Epithelial cell of proximal tubule (primary cell): ENCODE measurements at regions not wholly inside any gene's neighbourhood (a gene's known extent, or its start where the extent isn't known, plus 50 kb on each side); places are given as distances from the start of the nearest gene placed in this dataset.

Experiments
- DNase-seq: peaks from one replicate; pipeline ENCODE4 v3.0.0-alpha.2; 2011; ENCODE audit warnings: low read depth
- H3K4me3 ChIP-seq: 2 replicates; pipeline ENCODE4 v1.5.1; 2011; ENCODE audit warnings: low read depth, mild to moderate bottlenecking, low read length
- TF ChIP-seq, protein P1 (sequence below): conservative IDR thresholded peaks from 2 replicates; pipeline ENCODE4 v1.5.1; 2012; ENCODE audit warnings: low read depth, mild to moderate bottlenecking, low read length

DNA sequence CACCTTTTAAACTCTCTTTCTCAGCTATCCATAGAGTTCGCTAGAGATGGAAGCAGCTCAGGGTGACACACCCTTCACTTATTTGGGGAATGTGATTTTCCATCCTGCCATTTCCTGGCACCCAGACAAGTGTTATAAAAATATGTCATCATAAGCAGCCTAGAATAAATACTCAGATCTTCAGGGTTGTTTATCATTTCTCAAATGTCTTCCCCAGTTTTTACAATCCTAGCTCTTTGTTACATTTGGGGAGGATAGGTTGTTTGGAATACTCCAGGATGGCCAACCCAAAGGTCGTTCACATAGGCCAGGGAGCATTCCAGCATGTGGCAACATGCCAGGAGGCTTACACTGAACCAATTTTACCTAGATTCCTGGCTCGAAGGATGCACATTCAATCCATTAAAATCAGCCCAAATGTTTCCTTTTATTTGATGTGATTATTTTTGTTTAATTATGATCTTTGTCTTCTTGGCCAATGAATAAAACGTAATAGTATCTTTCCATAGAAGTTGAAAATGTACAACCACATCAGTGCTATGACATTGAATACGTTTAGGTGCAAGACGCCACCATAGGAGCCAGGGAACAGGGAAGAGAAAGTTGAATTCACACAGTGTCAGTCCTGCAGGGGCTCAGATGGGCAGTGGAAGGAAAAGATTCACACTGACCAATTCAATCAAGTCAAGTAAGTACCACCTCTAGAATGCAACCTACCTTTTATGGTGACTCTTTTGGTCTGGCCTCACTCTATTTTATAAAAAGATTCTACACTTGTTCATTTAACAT lies 537.7 kb upstream of the MDFIC2 start:
- no peak overlapping the region for H3K4me3 ChIP-seq
- TF ChIP-seq, protein P1, sequence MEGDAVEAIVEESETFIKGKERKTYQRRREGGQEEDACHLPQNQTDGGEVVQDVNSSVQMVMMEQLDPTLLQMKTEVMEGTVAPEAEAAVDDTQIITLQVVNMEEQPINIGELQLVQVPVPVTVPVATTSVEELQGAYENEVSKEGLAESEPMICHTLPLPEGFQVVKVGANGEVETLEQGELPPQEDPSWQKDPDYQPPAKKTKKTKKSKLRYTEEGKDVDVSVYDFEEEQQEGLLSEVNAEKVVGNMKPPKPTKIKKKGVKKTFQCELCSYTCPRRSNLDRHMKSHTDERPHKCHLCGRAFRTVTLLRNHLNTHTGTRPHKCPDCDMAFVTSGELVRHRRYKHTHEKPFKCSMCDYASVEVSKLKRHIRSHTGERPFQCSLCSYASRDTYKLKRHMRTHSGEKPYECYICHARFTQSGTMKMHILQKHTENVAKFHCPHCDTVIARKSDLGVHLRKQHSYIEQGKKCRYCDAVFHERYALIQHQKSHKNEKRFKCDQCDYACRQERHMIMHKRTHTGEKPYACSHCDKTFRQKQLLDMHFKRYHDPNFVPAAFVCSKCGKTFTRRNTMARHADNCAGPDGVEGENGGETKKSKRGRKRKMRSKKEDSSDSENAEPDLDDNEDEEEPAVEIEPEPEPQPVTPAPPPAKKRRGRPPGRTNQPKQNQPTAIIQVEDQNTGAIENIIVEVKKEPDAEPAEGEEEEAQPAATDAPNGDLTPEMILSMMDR, result no peak

GRCh38 chr3:70840106-70840870 lies 527.9 kb upstream of the MDFIC2 start:
- TF ChIP-seq, protein P1, result no peak
- DNase-seq, result no peak
- no peak overlapping the region for H3K4me3 ChIP-seq

More for the DNA sequence above, 537.7 kb upstream of the MDFIC2 start:
- DNase-seq, result peak; percentile 6

DNA sequence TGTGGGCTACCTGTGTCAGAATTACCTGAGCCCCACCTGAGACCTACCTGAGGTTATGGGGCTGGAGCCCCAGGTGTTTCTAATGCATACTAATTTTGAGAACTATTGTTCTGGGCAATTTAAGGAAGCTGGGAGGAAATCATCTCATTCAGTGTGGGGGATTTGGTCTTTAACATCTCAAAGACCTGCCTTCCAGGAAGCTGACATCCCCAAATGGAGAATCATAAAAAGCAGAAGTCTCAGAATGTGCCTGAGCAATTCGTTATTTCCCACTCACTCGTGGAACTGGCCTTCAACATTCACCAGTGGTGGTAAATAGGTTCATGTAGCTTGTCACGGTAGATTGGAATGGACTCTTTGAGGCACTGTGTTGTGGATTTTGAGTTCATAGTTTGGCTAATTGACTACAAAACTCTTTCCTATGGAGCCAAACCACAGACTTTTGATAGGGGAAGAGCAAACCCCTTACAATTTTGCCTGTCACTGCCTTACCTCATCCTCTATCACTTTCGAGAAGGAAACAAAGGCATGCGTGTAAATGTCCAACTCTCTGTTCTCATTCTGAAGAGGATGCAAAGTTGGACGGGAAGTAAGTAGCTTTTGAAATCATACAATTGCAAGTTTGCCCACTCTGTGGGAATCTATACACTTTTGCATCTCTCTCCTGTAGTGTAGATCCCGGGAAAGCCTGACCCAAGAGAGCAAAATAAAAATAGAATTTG lies 521.0 kb upstream of the MDFIC2 start:
- no peak for DNase-seq
- TF ChIP-seq, protein P1, result no peak
- no peak overlapping the region for H3K4me3 ChIP-seq

- no peak for DNase-seq
- TF ChIP-seq, protein P1, result no peak
- H3K4me3 ChIP-seq, result no peak overlapping the region
These were observed 520.4 kb upstream of the MDFIC2 start for GRCh38 chr3:70832834-70833205.

DNA sequence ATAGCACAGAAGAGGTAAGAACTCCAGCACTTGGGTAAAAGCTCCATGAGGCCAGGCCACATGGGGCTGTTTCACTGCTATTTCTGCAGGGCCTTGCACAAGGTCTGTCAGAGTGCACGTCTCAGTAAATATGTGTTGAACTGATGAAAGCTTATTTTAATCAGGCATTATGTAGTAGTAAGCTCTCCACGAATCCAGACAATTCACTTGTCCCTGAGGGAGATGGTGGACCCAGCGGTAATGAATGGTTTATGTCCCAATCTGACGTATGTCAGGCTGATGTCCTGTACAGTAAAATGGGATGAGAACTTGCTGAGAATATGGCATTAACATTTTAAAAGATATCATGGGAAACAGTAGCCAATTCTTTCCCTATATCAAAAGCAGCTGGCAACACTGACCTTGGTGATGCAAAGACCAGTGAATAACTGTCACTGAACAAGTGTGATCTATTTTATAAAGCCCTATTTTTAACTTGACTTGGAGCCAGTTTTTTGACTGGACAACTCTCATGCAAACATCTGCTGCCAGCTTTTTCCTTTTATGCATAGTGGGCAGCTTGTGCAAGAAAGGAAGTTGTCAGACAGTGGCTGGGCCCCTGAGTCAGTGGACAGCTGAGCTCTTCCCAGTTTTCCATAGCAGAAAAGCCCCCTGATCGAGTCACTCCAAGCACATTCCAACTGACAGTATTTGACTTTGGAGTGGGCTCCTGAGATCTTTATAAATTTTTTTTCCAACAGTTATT lies 519.8 kb upstream of the MDFIC2 start:
- no peak for DNase-seq
- TF ChIP-seq, protein P1, result no peak

GRCh38 chr3:70829092-70829491 lies 516.7 kb upstream of the MDFIC2 start:
- DNase-seq, result no peak
- H3K4me3 ChIP-seq, result no peak overlapping the region
- TF ChIP-seq, protein P1, result no peak

More for the DNA sequence above, 519.8 kb upstream of the MDFIC2 start:
- H3K4me3 ChIP-seq, result no peak overlapping the region
